Calu3 (cell line): ENCODE measurements at regions not wholly inside any gene's neighbourhood (a gene's known extent, or its start where the extent isn't known, plus 50 kb on each side); places are given as distances from the start of the nearest gene placed in this dataset.

Experiments
- BruUV-seq: library from RNA; stranded (reverse); fragments of 400-500 nt; replicated peaks from 2 replicates; lab custom pipeline; 2021; lab: Mats Ljungman, UMichigan
- CTCF ChIA-PET: fragments of 300-600 bp; sonication (Branson Sonifier 250); formaldehyde crosslinking; loops from one replicate; lab custom pipeline; 2022; ENCODE audit warnings: antibody characterized with exemption; lab: Charles Lee
- DNase-seq: peaks from one replicate; pipeline ENCODE4 v3.0.0; 2022
- H3K27ac Mint-ChIP-seq: one replicate; pipeline ENCODE4 v1.8.0; 2022; ENCODE audit warnings: mixed read lengths; ENCODE audit not compliant: unreplicated experiment
- H3K27me3 Mint-ChIP-seq: one replicate; pipeline ENCODE4 v1.8.0; 2022; ENCODE audit warnings: mixed read lengths; ENCODE audit not compliant: unreplicated experiment
- H3K36me3 Mint-ChIP-seq: one replicate; pipeline ENCODE4 v1.8.0; 2022; ENCODE audit warnings: mild to moderate bottlenecking, moderate library complexity, mixed read lengths; ENCODE audit not compliant: insufficient read depth, unreplicated experiment
- H3K4me1 Mint-ChIP-seq: one replicate; pipeline ENCODE4 v1.8.0; 2022; ENCODE audit warnings: mild to moderate bottlenecking, low read depth, mixed read lengths; ENCODE audit not compliant: unreplicated experiment
- H3K4me3 Mint-ChIP-seq: one replicate; pipeline ENCODE4 v1.8.0; 2022; ENCODE audit warnings: mild to moderate bottlenecking, low read depth, moderate library complexity, mixed read lengths; ENCODE audit not compliant: unreplicated experiment
- H3K9me3 Mint-ChIP-seq: one replicate; pipeline ENCODE4 v1.8.0; 2022; ENCODE audit warnings: low read depth, mixed read lengths; ENCODE audit not compliant: unreplicated experiment
- CTCF ChIP-seq: fragments of 200-600 bp; IDR thresholded peaks from one replicate; pipeline ENCODE4 v1.8.0; 2022; ENCODE audit warnings: antibody characterized with exemption; ENCODE audit not compliant: unreplicated experiment
- intact Hi-C: fragments of 100-400 bp; cut with micrococcal nuclease; formaldehyde crosslinking; loops from one replicate; pipeline ENCODE4 v1.10.0; 2022; ENCODE audit not compliant: unreplicated experiment

GRCh38 chr1:238674316-238674715 lies 712.1 kb upstream of the CHRM3 start:
- H3K4me3 Mint-ChIP-seq: no peak overlapping the region
- H3K27me3 Mint-ChIP-seq: no peaks in the 10 kb centered on the region
- no peak overlapping the region for H3K27ac Mint-ChIP-seq
- intact Hi-C loops: no loop called here
- H3K4me1 Mint-ChIP-seq: peaks cover 16% of the 10 kb centered on the region
- TF ChIP-seq CTCF: no peak
- no peak for DNase-seq
- no TSS peak for BruUV-seq
- CTCF ChIA-PET: no interaction called here
- no peaks in the 10 kb centered on the region for H3K36me3 Mint-ChIP-seq
- no peaks in the 10 kb centered on the region for H3K9me3 Mint-ChIP-seq

- CTCF ChIA-PET: interaction anchor here (0.6 kb wide), 1 partner anchor 179 kb away, joined by 3 read pairs; no protein-coding TSS in a partner anchor
- DNase-seq: no peak
- Mint-ChIP-seq H3K27me3 (no peaks in the 10 kb centered on the region), H3K27ac (no peak overlapping the region), H3K4me1 (peaks cover 16% of the 10 kb centered on the region), H3K9me3 (no peaks in the 10 kb centered on the region), H3K4me3 (no peak overlapping the region), H3K36me3 (no peaks in the 10 kb centered on the region)
- BruUV-seq: no TSS peak
- intact Hi-C loops: no loop called here
- TF ChIP-seq CTCF: no peak
Observed at GRCh38 chr1:238673561-238673960, 712.8 kb upstream of the CHRM3 start.

- Mint-ChIP-seq H3K27me3 (no peaks in the 10 kb centered on the region), H3K27ac (no peak overlapping the region), H3K36me3 (no peaks in the 10 kb centered on the region), H3K9me3 (no peaks in the 10 kb centered on the region), H3K4me1 (peaks cover 16% of the 10 kb centered on the region), H3K4me3 (no peak overlapping the region)
- intact Hi-C loops: no loop called here
- DNase-seq: no peak
- CTCF ChIA-PET: interaction anchor here (0.6 kb wide), 1 partner anchor 13 kb away, joined by 3 read pairs; no protein-coding TSS in a partner anchor
- TF ChIP-seq CTCF: no peak
- BruUV-seq: no TSS peak
Observed at GRCh38 chr1:238672806-238673205, 713.6 kb upstream of the CHRM3 start.

GRCh38 chr1:238672262-238672661 lies 714.1 kb upstream of the CHRM3 start:
- H3K9me3 Mint-ChIP-seq: no peaks in the 10 kb centered on the region
- H3K27ac Mint-ChIP-seq: no peak overlapping the region
- no peak for DNase-seq
- peaks cover 16% of the 10 kb centered on the region for H3K4me1 Mint-ChIP-seq
- H3K4me3 Mint-ChIP-seq: no peak overlapping the region
- H3K36me3 Mint-ChIP-seq: no peaks in the 10 kb centered on the region
- BruUV-seq: no TSS peak
- H3K27me3 Mint-ChIP-seq: no peaks in the 10 kb centered on the region
- CTCF ChIA-PET: interaction anchor here (0.6 kb wide), 1 partner anchor 13 kb away, joined by 3 read pairs; no protein-coding TSS in a partner anchor
- intact Hi-C loops: no loop called here
- no peak for TF ChIP-seq CTCF
